ACHN (cell line): ENCODE measurements at regions not wholly inside any gene's neighbourhood (a gene's known extent, or its start where the extent isn't known, plus 50 kb on each side); places are given as distances from the start of the nearest gene placed in this dataset.

Experiments
- DNase-seq: peaks from one replicate; pipeline ENCODE4 v3.0.0-alpha.2; 2015
- in situ Hi-C: cut with HindIII; loops from 2 replicates; pipeline ENCODE4 v1.10.0; 2017; ENCODE audit warnings: low sequenced_read_pairs, low pct_ligation_motif_present, low pct_unique_long_range_greater_than_20kb

DNA sequence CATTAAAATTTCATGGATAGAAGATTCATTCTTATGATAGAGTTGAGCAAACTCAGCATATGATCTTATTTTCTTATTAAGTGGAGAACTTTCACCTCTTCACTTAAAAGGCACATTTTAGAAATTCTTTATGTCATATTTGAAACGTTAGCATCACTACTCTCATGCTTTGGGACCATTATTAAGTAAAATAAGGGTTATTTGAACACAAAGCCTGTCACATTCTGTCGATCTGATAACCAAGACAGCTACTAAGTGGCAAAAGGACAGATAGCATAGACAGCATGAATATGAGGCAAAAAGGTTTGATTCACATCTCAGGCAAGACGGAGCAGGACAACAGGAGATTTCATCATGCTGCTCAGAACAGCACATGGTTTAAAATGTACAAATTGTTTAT, 247.6 kb upstream of the ANO3 start:
- in situ Hi-C loops: no loop called here

DNA sequence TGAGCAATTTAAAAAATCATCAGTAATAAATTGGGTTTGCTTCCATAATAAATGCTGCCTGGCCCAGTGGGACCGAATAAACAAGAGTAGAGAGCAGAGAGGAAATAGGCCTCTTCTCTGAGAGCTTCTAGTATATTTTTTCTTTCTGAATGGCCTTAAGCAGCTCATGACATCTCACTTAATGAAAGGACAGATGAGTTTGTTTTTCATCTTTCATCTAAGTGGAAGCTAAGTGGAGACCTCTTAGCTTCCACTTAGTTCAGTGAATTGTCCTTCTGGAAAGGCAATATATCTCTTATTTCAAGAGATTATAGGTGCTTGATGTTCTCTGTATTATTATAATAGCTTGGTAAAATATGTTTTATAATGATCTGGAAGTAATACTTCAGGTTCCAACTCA, 245.9 kb upstream of the ANO3 start:
- in situ Hi-C loops: no loop called here
- no peak for DNase-seq

More for the DNA sequence above, 247.6 kb upstream of the ANO3 start:
- DNase-seq: no peak

DNA sequence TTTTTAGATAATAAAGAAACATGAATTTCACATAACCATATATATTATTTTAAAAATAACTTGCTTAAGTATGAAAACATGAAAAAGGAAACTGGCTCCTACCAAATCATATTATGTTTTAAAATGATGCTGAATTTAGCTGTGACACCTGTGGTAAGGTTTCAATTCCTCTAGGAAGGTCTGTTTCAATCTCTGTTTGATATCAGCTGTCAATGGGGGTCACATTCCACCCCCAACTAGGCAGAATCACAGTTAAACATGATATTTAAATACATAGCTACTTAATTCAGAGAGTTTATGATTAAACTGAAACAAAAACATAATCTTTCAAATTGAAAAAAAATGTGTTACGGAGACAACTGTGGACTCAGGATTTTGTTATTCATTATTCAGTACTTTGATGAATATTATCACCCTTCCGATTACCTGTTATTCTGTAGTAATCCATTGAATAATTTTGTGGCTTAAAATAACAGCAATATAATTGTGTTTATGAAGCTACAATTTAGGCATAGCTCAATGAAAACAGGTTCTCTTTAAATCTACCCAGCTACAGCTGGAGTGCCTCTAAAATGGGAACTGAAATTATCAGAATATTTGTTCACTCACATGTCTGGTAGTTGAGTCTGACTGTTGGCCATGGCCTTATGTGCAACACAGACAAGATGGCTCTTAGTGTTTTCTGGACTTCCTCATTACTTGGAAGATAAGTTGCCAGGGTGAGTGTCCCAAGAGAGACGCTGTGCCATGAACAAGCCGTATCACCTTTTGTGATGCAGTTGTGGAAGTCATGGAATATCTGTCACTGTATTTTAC, 244.6 kb upstream of the ANO3 start:
- DNase-seq: no peak
- in situ Hi-C loops: no loop called here

DNA sequence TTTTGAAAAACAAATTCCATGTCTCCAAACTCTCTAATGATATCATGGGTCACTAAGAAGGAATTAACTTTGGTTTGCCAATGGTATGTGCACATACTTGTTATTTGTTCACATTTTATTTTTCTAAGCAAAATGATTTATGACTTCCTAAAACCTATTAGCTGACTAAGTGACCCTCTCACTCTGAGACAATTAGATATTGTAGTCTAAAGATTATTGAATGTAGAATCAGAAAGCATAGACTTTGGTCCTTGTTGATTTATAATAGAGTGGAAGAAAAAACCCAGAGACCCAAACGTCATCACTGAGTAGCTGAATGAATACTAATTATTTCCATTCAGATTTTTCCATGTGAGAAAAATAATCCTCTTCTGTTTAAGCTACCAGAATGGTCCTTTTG, 243.5 kb upstream of the ANO3 start:
- no peak for DNase-seq
- in situ Hi-C loops: no loop called here

- no peak for DNase-seq
- in situ Hi-C loops: no loop called here
Measured at GRCh38 chr11:26090651-26091050, 241.3 kb upstream of the ANO3 start.

GRCh38 chr11:26093206-26093605, 238.7 kb upstream of the ANO3 start:
- in situ Hi-C loops: no loop called here
- no peak for DNase-seq

- in situ Hi-C loops: no loop called here
- DNase-seq: no peak
Measured at GRCh38 chr11:26095340-26095739, 236.6 kb upstream of the ANO3 start.

GRCh38 chr11:26096451-26096850, 235.5 kb upstream of the ANO3 start:
- in situ Hi-C loops: no loop called here

GRCh38 chr11:26102325-26102724, 229.6 kb upstream of the ANO3 start:
- DNase-seq: no peak
- in situ Hi-C loops: no loop called here

More at GRCh38 chr11:26096451-26096850, 235.5 kb upstream of the ANO3 start:
- no peak for DNase-seq

- in situ Hi-C loops: no loop called here
- DNase-seq: no peak
Measured at GRCh38 chr11:26105762-26106423, 226.0 kb upstream of the ANO3 start.

DNA sequence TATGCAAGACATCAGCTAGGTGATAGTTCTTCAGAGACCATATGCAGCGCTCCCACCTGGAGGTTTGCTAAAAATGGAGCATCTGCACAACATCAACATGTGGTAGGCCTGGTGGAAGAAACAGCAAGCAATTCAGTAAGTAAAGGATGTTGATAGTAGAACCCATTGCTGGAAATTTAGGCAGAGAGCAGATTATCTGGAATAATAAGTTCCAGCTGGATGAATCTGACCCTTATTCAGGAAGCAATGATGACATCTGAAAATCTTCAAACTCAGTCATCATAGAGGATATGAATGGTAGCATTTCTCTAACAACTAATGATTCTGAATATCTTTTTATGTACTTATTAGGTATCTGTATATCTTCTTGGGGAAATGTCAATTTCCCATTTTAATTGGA, 225.2 kb upstream of the ANO3 start:
- DNase-seq: no peak
- in situ Hi-C loops: no loop called here

DNA sequence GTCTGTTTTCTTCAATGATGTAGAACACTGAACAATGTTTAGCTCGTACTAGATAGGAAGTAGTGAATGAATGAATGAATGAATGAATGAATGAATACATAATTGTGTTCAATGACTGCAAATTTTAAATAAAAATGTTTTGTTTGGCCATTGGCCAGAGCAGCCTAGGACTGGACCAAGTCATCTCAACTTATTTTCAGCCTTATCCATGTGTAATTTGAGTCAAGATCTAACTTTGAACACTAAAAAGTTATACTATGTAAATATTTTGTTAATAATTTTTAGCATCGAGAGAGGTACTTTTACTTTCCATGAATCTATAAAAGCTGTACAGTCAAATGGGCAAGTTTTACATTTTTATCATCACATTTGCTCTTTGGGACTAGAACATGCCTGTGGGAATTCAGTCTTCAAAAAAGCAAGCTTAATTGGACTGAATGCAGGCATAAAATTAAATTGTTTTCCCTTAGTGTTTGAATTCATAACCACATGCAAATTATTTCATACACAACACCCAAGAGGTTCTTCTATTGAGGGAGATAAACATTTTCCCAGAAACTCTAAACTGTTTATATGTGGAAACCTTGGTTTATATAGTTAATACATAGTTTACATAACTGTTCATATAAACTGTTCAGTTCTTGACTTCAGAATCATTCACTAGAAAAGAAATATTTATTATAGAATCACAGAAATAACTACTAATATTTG, 222.1 kb upstream of the ANO3 start:
- DNase-seq: no peak
- in situ Hi-C loops: no loop called here

DNA sequence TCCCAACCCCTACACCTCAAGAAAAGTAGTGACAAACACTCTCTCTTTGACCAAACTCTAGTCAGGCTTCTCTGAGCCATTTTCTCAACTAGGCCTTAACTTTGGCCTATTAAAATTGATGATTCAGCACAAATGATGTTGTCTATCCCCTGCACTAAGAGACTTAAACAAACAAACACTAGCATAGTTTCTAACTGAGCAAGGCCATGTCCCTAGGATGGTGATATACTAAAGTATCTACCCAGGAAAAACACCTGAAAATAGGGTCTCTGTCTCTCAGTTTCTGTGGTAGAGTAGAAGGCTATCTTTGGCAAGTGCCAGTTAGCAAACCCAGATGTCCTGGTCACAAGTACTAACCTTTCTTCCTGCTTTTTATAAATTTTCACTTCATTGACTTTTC, 219.7 kb upstream of the ANO3 start:
- in situ Hi-C loops: no loop called here
- no peak for DNase-seq

DNA sequence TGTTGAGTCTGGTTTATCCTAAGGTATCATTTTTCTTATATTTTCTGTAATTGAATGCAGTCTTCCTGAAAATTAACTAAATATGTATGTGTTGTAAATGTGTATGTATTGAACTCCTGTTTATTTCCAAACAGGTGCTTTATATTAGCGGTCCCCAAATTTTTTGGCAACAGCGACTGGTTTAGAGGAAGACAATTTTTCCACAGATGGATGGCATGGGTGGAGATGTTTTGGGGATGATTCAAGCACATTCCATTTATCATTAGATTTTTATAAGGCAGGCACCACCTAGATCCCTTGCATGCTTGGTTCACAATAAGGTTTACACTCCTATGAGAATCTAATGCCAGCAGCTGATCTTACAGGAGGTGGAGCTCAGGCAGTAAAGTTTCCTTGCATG, 210.5 kb upstream of the ANO3 start:
- in situ Hi-C loops: no loop called here
- DNase-seq: no peak

DNA sequence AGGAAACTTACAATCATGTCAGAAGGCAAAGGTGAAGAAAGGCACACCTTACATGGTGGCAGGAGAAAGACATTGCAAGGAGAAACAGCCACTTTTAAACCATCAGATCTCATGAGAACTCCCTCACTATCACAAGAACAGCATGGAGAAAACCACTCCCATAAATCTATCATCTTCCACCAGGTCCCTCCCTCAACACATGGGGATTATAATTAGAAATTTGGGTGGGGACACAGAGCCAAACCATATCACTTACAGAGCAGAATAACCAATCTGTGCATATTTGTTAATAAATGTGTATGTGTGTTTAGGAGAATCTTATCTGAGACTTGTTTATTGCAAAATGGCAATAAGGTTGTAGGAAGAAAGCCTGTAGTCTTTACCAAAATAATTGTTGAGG, 205.2 kb upstream of the ANO3 start:
- in situ Hi-C loops: no loop called here
- no peak for DNase-seq

DNA sequence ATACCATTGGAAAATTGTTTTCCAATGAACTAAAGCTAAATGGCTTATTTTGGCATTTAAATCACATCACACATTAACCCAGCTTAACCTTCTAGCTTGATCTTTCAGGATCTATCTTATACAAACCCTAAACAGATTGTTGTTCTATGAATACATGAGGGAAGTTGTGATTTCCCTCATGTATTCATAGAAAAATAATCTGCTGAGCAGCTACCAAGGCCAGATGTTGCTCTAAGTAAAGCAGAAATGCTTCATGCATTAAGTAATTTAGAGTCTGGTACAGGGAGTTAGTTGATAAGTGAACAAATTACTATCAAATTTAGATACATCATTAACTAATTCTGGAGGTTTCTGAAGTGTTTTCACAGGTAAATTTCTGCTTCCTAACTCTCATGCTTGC, 204.6 kb upstream of the ANO3 start:
- in situ Hi-C loops: no loop called here

DNA sequence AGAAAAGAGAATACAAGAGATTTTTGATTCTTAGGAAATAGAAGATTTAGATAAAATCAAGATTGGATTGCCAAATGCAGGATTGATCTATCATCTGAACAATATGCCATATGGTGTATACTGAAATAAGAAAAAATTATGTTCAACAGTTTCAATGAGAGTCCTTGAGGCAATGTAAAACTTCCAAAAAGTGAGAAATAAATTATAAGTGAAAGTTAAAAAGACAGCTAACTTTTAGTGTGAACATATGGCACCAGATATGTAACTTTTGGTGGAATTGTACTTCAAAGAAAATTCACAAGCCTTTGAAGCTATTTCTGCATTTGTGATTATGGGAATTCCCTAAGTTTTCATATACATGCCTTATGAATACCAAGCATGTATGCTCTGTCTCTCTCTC, 200.5 kb upstream of the ANO3 start:
- DNase-seq: no peak
- in situ Hi-C loops: no loop called here

More for the DNA sequence above, 204.6 kb upstream of the ANO3 start:
- DNase-seq: no peak

GRCh38 chr11:26134053-26134452, 197.9 kb upstream of the ANO3 start:
- DNase-seq: no peak
- in situ Hi-C loops: no loop called here

DNA sequence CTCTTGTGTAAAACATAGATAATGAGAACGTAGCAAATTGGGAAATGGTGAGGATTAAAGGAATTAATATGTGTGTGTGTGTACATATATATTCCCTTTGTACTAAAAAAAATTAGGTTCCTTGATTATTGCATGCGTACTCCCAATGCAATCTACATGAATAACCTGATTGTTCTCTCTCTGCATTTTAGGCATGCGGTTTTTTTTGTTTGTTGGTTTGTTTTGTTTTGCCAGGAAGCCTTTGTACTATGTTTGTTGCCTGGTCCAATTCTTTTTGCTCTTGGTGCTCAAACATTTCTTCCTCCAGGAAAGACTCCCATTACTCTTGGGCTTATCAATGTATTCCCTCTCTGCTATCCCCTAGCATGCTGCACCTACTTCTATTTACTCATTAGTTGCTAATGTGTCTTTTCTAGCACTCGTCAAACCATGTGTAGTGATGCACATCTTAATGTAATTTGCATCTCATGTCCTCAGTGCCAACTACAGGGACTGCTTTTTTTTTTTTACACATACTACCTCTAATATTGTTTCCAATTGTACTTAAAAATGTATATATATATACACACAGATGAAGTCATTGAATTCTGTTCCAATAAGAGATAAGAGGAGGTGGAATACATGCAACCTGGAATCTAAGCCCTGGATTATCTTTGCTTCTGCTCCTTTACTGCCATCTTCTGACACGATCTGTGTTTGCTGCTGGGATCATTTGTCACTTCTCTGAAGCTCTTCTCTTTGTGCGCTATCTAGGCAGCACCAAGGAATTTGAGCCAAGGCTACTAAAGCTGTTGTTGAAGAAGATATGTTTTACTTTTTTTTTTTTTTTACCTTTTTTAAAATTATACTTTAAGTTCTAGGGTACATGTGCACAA, 197.2 kb upstream of the ANO3 start:
- DNase-seq: peak; percentile 4
- in situ Hi-C loops: no loop called here
